ENCODE measurements at regions not wholly inside any gene's neighbourhood (a gene's known extent, or its start where the extent isn't known, plus 50 kb on each side); places are given as distances from the start of the nearest gene placed in this dataset.

DNA sequence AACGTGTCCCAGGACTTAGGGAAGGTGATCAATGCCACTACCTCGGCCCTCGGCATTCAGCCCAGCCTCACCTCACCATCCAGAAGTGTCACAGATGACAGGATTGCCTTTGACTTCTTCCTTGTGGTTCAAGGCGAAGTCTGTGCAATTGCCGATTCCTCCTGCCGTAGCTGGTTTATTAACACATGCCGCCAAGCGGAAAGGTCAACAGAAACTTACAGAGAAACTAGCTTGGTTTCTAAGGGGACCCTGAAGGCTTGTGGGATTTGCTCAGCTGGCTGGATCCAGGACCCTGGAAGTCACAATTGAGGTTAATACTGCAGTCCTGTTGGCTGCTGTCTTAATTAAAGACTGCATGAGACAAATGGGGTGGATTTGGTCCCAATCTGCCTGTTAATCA is 65.6 kb downstream of the SHANK2 start:
- TF ChIP-seq, protein P1, sequence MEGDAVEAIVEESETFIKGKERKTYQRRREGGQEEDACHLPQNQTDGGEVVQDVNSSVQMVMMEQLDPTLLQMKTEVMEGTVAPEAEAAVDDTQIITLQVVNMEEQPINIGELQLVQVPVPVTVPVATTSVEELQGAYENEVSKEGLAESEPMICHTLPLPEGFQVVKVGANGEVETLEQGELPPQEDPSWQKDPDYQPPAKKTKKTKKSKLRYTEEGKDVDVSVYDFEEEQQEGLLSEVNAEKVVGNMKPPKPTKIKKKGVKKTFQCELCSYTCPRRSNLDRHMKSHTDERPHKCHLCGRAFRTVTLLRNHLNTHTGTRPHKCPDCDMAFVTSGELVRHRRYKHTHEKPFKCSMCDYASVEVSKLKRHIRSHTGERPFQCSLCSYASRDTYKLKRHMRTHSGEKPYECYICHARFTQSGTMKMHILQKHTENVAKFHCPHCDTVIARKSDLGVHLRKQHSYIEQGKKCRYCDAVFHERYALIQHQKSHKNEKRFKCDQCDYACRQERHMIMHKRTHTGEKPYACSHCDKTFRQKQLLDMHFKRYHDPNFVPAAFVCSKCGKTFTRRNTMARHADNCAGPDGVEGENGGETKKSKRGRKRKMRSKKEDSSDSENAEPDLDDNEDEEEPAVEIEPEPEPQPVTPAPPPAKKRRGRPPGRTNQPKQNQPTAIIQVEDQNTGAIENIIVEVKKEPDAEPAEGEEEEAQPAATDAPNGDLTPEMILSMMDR (IDR thresholded peaks at IDR 0.05) = no peak
- TF ChIP-seq POLR2A (IDR thresholded peaks at IDR 0.05) = no peak
- no peak for TF ChIP-seq EP300 (IDR thresholded peaks at IDR 0.05; ENCODE audit: low read depth)
- no peak for TF ChIP-seq POLR2AphosphoS5 (IDR thresholded peaks at IDR 0.05)

Data from transverse colon (tissue), 4 donors.